GM12873 (cell line): ENCODE measurements at regions not wholly inside any gene's neighbourhood (a gene's known extent, or its start where the extent isn't known, plus 50 kb on each side); places are given as distances from the start of the nearest gene placed in this dataset.

Experiments
- TF ChIP-seq, protein P1 (sequence below): IDR thresholded peaks from 2 replicates; pipeline ENCODE4 v1.5.1; 2012; ENCODE audit warnings: low read depth, mild to moderate bottlenecking, moderate library complexity, low read length, control low read depth; ENCODE audit not compliant: insufficient read depth; ENCODE audit errors: missing control alignments

DNA sequence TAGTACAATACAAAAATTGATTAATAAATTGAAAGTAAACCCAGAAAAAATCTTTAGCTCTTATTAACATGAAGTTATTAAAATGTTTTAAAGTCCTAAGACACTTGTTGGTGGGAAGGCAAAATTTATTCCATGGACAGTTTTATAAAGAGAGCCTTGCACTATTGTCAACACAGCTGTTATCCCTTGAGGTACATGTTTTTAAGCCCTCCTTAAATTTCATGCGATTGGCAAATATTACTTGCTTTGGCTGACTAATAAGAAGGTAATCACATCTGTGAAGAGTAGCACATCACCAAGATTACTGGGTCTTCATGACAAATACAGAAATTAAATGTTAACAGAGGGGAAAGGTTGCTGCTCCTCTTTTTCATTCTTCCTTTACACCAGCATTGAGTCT is 611.1 kb downstream of the BRINP3 start:
- TF ChIP-seq, protein P1, sequence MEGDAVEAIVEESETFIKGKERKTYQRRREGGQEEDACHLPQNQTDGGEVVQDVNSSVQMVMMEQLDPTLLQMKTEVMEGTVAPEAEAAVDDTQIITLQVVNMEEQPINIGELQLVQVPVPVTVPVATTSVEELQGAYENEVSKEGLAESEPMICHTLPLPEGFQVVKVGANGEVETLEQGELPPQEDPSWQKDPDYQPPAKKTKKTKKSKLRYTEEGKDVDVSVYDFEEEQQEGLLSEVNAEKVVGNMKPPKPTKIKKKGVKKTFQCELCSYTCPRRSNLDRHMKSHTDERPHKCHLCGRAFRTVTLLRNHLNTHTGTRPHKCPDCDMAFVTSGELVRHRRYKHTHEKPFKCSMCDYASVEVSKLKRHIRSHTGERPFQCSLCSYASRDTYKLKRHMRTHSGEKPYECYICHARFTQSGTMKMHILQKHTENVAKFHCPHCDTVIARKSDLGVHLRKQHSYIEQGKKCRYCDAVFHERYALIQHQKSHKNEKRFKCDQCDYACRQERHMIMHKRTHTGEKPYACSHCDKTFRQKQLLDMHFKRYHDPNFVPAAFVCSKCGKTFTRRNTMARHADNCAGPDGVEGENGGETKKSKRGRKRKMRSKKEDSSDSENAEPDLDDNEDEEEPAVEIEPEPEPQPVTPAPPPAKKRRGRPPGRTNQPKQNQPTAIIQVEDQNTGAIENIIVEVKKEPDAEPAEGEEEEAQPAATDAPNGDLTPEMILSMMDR, result no peak

DNA sequence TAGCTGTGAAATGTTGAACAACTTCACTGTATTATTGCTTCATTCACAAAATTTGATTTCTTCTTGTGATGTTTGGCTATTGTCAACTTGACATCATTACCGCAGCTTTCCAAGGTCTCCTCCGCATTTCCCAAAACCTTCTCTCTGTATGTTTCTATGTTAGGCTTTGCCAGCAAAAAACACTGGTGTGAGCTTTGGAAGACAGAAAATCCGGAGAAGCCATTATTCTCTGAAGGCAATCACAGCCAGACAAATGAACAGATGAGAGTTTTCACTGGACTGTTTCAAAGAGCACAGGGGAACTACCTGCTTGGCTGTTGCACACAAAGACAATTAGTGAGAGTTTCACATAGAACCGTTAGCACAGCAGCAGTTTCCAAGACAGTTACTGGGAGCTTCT is 609.6 kb downstream of the BRINP3 start:
- TF ChIP-seq, protein P1, result no peak

DNA sequence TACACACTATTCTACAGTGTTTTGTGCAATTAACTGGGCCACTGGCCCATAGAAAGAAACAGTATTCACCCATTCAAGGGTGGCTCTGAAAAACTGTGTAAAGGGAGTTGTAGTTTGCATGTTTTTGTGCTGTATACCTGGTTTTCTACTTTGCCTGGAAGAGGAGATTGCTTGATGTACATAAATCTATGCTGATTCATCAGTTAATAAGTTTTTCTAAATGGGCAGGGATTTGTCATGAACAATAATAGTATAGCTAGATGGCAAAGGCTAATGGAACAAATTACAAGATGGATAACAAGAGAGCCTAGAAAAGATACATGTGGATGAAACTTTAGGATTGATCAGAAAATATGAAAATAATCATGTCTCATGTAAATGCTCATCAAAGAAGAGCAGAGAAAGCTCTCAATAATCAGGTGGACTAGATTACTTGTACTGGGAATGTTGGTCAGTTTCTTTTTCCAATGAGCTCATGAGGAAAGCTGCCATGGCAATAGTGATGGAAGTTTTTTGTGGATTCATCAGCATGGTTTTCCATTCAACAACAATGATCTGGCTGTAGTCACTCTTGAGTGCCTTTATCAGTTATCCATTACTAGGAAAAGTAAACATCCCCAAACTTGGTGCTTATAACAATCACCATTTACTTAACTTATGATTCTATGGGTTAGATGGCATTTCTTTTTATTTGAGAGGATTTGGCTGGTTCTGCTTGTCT is 602.8 kb downstream of the BRINP3 start:
- TF ChIP-seq, protein P1, result no peak

DNA sequence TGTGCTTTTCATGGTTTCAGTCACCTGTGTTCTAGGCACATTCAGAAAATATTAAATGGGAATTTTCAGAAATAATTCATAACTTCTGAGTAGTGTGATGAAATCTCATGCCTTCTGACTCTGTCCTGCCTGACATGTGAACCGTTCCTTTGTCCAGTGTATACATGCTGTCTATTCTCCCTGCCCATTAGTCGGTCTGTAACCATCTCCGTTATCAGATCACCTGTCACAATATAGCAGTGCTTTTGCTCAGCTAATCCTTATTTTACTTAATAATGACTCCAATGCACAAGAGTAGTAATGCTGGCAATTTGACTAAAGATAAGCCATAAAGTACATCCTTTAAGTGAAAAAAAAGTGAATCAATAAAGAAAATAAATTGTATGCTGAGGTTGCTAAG is 597.5 kb downstream of the BRINP3 start:
- TF ChIP-seq, protein P1, result no peak

DNA sequence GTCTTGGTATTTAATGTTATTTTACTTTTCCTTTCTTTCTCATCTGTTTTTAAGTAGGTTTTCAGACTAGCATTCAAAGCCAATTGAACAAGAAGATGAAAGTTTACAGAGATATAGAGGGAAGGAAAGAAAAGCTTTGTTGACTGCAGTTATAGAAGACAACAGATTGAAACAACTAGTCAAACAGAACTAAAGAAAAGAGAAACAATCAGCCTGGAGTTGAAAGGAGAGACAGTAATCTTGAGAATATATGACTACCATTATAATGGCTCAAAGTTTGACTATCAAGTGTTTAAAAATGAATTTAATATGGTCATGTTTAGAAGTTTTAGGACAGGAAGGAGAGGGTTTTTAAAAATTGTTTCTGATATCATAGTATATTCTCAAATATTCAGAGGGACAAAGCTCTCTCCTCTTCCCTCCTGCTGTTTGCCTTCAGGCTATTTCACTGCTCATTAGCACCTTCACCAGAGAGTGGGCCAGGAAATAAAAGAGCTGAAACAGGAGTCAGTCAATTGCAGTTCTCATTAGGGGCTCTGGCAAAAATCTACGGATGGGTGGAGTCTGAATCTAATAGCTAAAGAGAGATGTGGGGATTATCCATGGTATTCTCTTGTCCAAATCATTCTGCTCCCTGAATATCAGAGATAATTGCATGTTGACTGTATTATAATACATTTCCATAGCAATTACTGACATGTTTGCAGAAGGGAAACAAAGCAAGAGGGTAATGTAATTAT is 577.8 kb downstream of the BRINP3 start:
- TF ChIP-seq, protein P1, result no peak

DNA sequence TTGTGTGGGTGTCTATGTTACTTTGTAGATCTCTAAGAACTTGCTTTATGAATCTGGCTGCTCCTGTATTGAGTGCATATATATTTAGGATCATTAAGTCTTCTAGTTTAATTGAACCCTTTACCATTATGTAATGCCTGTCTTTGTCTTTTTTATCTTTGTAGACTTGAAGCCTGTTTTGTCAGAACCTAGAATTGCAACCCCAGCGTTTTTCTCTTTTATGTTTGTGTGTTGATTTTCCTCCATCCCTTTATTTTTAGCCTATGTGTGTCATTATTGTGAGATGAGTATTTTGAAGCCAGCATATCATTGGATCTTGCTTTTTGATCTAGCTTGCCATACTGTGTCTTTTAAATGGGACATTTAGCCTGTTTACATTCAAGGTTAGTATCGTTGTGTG is 573.2 kb downstream of the BRINP3 start:
- TF ChIP-seq, protein P1, result no peak

DNA sequence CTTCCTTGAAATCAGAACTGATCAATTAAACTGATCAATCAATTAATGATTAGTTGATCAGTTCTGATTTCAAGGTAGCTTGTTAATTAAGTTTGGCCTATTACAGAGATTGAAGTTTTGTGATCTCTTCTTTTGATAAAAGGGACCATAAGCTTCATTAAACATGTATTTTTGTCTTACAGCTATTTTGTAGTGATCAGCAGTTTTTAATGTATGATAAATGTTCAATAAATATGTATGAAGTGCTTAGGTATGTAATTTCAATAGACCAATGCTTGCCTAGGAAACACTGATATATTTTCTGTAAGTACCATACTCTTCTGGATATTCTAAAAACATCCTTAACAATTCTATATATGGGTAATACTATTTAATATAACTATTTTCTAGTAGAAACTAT is 569.6 kb downstream of the BRINP3 start:
- TF ChIP-seq, protein P1, result no peak
